ENCODE measurements at regions not wholly inside any gene's neighbourhood (a gene's known extent, or its start where the extent isn't known, plus 50 kb on each side); places are given as distances from the start of the nearest gene placed in this dataset.
"Not testable (repeated sequence)": the region's sequence is repeated elsewhere in the genome, so short reads cannot be mapped to it uniquely, and the experiment has no call there.

DNA sequence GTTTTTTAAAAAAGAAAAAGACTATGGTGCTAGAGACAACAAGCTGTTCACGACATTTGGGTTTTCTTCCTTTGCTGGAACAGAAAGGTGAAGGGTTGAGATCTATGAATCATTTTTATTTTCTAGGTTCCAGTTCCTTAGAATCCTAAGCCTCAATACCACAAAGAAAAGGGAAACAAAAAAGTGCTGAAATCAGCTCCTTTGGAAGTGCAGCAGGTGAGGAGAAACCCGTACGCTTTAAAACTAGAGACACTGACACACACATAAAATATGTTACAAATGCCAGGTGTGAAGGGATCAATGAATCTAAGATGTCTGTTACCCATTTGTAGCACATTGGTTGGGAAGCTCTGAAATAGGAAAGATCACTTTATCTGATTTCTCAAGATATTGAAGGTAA, 125.2 kb downstream of the AREG start:
- POLR2A ChIA-PET: no interaction called here
- Histone ChIP-seq H3K36me3 (ENCODE audit: control insufficient read depth, insufficient read depth, low read length) (no peaks in the 10 kb centered on the region), H3K4me3 (ENCODE audit: low read depth, low read length) (no peak overlapping the region), H3K27me3 (ENCODE audit: control insufficient read depth, insufficient read depth, low read length) (no peaks in the 10 kb centered on the region)
- DNase-seq (ENCODE audit: low read depth): no peak
- no peak for TF ChIP-seq CTCF (IDR thresholded peaks at IDR 0.05; ENCODE audit: insufficient read depth, low read depth, low read length)
- CTCF ChIA-PET: no interaction called here

GRCh38 chr4:74578329-74578728, 133.4 kb downstream of the AREG start:
- POLR2A ChIA-PET: no interaction called here
- no peak for DNase-seq (ENCODE audit: low read depth)
- no peak for TF ChIP-seq CTCF (IDR thresholded peaks at IDR 0.05; ENCODE audit: insufficient read depth, low read depth, low read length)

GRCh38 chr4:74578865-74579264, 133.9 kb downstream of the AREG start:
- DNase-seq (ENCODE audit: low read depth); H3K27me3 ChIP-seq (ENCODE audit: control insufficient read depth, insufficient read depth, low read length); POLR2A ChIA-PET; H3K4me3 ChIP-seq (ENCODE audit: low read depth, low read length); H3K36me3 ChIP-seq (ENCODE audit: control insufficient read depth, insufficient read depth, low read length): not testable (repeated sequence)
- CTCF ChIA-PET: interaction anchor here (0.6 kb wide), 1 partner anchor 217 kb away, joined by 3 read pairs; no protein-coding TSS in a partner anchor

More at GRCh38 chr4:74578329-74578728, 133.4 kb downstream of the AREG start:
- H3K36me3 ChIP-seq (ENCODE audit: control insufficient read depth, insufficient read depth, low read length): no peaks in the 10 kb centered on the region
- H3K4me3 ChIP-seq (ENCODE audit: low read depth, low read length): no peak overlapping the region
- CTCF ChIA-PET: no interaction called here
- H3K27me3 ChIP-seq (ENCODE audit: control insufficient read depth, insufficient read depth, low read length): peaks cover 2% of the 10 kb centered on the region; the same call in 1 of the 2 replicates

DNA sequence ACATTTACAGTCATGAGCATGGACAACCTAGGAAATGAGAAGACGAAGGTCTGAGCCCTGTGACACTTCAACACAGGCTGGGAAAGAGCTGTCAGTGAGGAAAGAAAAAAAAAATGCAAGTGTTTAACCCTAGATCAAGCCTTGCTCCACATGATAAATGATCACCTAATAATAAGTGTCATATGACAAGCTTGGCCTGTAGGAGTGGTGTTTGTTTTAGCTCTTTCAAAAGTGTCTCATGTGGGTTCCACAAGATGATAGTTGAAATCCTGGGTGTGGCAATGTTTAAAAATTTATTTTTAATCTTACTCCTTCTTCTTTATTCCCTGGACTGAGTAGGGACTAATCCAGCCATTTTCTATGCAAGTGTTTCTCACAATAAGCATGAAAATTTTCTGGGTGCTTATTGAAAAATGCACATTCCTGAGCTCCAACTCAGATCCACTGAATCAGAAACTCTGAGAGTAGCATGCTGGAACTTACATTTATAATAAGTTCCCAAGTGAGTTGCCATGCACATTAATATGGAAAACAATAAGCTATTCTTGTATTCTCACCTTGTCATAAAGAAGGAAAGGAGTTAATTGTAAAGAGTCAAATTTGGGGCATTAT, 138.3 kb downstream of the AREG start:
- Histone ChIP-seq H3K36me3 (ENCODE audit: control insufficient read depth, insufficient read depth, low read length) (no peaks in the 10 kb centered on the region), H3K4me3 (ENCODE audit: low read depth, low read length) (no peak overlapping the region), H3K27me3 (ENCODE audit: control insufficient read depth, insufficient read depth, low read length) (peaks cover 2% of the 10 kb centered on the region; the same call in 1 of the 2 replicates)
- no peak for TF ChIP-seq CTCF (IDR thresholded peaks at IDR 0.05; ENCODE audit: insufficient read depth, low read depth, low read length)
- POLR2A ChIA-PET: no interaction called here
- CTCF ChIA-PET: interaction anchor here (0.6 to 0.9 kb wide), 2 partner anchors 9 to 33 kb away, joined by 3 to 4 read pairs; no protein-coding TSS in a partner anchor
- no peak for DNase-seq (ENCODE audit: low read depth)

DNA sequence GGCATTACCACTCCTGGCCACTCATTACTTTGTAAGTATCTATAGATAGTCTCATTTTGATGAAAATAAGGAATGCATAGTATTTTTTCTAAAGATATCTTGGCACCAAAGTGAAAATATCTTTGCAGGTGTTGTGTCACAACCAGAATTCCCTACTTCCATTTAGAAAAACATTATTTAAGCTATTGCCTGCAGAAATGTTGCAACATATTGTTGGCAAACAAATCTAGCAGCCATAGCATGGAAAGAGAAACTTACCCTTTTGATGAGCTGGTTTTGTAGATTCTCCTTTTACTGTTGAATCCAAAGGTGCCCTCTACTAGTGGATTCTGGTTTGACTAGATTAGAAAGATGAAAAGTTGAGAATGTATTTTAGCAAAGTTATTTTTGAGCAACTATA, 138.8 kb downstream of the AREG start:
- CTCF ChIA-PET: interaction anchor here (0.6 kb wide), 1 partner anchor 33 kb away, joined by 3 read pairs; no protein-coding TSS in a partner anchor

More for the DNA sequence above, 138.8 kb downstream of the AREG start:
- no peak for TF ChIP-seq CTCF (IDR thresholded peaks at IDR 0.05; ENCODE audit: insufficient read depth, low read depth, low read length)
- H3K36me3 ChIP-seq (ENCODE audit: control insufficient read depth, insufficient read depth, low read length): no peaks in the 10 kb centered on the region
- no peak overlapping the region for H3K4me3 ChIP-seq (ENCODE audit: low read depth, low read length)
- no peak for DNase-seq (ENCODE audit: low read depth)
- H3K27me3 ChIP-seq (ENCODE audit: control insufficient read depth, insufficient read depth, low read length): peaks cover 2% of the 10 kb centered on the region; the same call in 1 of the 2 replicates
- POLR2A ChIA-PET: no interaction called here

Measured in BJ (cell line).